NCI-H128 (cell line): ENCODE measurements at regions not wholly inside any gene's neighbourhood (a gene's known extent, or its start where the extent isn't known, plus 50 kb on each side); places are given as distances from the start of the nearest gene placed in this dataset.

ENCODE experiments used
- DNase-seq: peaks from one replicate; lab custom pipeline; 2025; ENCODE audit not compliant: unreplicated experiment; lab: John Stamatoyannopoulos, UW

DNA sequence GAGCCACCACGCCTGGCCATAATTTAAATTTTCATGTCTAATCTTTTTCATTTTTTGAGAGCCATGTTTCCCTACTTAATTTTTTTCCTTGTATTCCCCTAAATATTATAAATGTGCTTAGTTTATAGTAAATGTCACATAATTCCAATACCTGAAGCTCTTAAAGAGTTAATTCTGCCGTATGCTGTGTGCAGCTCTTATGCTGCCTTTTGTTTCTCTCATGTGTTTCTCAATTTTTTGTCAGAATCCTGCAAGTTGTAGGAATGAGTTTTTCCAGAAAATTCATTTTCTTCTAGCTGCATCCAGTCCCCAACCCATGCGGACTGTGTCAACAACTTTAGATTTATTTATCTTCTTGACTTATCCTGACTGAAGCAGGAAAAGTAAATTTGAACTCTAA lies 90.9 kb upstream of the ROBO2 start:
- no peak for DNase-seq

DNA sequence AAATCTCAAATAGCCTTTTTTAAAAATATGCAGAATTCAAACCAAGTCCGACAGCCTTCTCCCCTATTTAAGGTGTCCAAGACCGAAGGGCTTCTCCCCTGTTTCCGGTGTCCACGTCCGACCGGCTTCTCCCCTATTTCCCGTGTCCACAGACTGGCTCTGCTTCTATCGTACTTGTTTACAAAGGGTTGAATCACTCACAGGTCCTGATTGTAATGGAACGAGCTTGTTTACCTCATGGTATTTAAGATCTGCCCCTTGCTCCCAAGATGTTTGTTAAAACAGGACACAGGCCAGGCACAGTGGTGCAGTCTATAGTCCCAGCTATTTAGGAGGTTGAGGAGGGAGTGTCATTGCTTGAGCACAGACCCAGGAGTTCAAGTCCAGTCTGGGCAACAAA lies 90.4 kb upstream of the ROBO2 start:
- DNase-seq: no peak

DNA sequence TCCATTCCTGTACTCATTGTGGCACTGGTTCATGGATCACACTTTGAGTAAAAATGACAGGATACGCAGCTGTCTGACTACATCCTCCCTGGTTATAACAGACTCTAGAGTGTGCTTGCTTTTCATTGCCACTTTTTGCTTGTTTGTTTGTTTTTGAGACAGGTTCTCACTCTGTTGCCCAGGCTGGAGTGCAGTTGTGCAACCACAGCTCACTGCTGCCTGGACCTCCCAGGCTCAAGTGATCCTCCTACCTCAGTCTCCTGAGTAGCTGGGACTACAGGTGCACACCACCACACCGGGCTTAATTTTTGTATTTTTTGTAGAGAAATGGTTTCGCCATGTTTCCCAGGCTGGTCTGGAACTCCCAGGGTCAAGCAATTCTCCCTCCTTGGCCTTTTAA lies 89.3 kb upstream of the ROBO2 start:
- DNase-seq: no peak

DNA sequence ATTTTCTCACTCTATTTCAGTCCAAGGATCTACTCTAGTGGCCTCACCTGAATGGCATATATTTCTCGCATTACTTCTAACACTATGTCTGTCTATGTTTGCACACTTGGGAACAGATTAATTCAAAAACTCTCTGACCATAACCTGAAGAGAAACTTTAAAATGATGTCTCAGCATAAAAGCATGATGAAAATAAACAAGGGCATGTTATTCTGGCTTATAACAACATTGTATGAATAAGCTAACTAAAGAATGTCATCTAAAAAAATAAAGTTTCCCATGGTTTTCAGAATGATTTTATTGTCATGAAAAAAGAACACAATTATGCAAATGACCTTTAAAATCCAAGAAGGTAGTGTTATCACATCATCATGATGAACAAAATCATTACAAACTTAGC lies 85.5 kb upstream of the ROBO2 start:
- no peak for DNase-seq

DNA sequence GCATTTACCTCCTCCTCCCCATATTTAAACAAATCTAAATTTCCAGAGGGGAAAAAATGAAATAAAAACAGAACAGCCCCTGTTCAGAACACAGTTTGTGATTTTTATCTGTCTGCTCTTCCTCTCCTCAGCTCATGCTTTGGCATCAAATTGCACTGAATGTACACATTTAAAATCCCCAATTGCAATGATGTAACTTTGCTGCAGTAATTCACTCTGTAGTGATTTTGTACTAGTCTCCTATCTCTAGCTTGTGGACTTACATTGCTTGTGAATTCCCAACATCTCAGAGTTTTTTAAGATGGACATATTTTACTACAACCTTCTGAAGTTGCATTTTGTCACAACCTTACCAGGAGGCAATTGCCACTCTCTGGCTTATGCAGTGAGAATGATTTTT lies 81.6 kb upstream of the ROBO2 start:
- DNase-seq: no peak

DNA sequence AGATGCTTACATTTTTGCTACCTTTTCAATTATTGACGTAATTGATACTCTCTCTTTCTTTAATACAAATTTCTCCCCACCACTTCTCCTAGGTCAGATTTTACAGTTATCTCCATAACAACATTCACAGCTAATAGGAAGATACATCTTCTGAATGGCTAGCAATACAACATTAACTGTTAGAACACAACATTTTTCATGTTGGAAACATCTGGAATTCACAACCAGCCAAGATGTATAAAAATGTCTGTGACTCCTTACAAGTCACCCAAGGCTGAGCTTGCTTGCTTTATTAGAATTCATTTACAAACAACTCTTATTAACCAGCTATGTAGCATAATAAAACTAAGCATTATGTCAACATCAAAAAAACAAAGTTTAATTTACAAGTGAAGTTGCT lies 81.0 kb upstream of the ROBO2 start:
- DNase-seq: no peak

DNA sequence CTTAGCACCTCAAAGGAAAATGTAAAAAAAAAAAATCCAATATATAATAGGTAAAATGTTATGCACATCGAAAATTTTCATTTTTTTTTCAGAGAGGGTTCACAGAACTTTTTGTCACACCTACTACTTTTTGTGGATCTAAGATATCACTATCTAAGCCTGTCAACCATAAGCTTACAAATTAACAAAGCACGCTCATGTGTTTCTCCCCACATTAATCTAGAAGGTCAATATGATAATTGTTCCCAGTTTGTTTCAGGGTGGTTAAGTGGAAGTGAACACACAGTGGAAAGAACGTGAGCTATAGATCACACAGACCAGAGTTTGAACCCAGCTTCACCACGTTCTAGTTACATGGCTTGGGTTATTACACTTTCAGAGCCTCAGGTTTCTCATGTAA lies 78.6 kb upstream of the ROBO2 start:
- no peak for DNase-seq

DNA sequence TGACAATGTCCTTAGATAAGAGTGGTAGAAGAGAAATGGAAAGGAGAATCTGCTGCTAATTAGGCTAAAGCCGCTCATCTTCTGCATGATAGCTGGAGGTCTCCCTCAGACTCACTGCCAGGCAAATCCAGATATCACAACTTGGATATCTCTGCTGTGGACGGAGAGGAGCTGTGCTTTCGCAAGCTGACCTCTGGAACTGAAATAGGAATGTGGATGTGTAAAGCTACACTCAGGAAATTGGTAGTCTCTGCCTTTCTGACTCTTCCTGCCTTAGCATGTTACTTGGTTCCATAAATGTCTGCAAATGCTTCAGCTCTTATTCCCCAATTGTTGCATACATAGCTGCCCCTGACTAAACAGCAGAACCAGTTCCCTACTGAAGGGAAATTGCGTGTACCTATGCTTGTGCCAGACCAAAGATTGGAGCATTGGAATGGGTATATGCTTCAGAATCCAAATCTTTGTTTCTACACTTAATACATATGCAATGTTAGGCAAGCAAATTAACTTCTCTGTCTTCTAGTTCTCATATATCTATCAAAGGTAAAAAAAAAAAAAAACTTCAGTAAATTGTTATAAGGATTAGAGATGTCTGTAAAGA lies 74.7 kb upstream of the ROBO2 start:
- no peak for DNase-seq

DNA sequence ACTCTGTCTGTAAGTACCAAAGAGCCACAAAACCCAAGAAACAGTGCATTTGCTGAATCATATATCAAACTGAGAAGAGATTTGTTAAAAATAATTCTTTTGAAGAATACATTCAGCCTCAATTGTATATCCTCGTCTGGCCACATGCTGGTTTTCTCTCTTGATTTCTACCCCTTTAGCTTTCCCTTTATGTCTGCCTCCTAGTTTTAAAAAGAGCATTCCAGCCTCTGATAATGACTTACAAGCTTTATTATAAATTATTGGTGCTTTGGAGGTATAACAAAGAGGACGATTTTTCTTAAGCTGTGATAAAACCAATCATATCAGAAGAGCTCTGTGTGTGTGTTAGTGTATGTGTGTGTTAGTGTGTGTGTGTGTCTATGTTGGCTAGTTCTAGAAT lies 70.4 kb upstream of the ROBO2 start:
- no peak for DNase-seq

DNA sequence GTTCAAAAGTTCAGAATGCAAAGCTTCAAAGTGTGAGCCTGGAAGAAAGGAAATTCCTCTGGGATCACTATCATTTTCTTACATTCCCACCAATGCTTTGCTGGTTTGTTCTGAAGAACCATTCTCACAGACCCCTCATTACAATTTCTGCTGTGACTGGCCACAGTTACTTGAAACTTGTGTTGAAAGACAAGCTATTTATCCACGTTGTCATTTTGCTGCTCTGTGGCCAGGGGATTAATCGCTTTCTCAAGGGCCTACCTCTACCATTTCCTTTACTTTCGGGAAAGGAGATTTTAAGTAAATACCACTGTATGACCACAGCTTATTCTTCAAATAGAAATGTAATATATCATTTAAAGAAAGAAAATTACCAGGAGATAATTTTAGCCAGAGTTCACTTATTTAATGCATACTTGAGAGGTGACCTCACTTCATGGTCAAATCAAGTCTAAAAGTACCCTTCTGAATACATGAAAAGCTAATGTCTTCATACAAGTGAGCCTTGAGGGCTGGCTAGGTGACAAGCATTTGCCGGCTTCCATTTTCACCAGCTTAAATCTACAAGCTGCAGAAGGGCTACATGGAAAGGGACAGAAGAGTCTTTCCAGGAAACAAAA lies 69.8 kb upstream of the ROBO2 start:
- no peak for DNase-seq

DNA sequence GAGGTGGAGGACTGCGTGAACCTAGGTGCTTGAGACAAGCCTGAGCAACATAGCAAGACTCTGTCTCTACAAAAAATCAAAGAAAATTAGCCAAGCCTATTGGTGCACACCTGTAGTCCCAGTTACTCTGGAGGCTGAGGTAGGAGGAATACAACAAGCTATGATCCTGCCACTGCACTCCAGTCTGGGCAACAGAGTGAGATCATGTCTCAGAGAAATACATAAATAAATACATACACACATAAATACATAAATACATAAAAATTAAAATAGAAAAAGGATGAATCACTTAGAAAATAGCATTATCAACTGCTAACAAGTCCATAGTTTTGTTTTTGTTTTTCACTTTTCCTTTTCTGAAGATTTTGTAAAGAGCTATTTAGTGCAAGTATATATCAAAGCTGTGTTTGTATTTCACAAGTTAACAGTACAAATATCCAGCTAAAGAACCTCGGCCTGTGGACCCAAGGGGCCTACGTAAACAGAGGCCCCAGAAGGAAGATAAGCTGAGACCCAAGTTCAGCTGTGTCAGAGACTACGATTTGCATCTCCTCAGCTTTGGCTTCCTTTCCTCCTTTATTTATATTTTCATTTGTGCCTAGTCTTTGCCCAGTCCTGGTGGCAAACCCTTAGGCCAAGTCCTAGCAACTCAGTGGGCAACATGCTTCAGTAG lies 67.1 kb upstream of the ROBO2 start:
- DNase-seq: no peak

DNA sequence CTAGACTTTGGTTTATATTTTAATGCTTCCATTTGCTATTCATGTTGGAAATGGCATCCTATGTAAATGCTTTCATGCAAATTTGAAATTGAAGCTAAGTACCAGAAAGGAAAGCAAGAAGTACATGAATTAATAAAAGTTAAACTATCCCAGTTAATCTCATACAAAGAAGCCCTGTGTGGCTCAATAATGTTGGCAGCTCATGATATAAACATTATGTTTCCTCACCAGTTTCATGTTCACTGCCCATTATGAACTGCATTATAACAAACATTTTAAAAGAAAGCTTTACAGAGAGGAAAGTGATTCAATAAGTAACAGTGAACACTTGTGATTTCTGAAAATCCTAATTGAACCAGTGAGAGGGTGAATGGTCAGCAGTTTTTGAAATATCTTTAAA lies 62.9 kb upstream of the ROBO2 start:
- DNase-seq: no peak

DNA sequence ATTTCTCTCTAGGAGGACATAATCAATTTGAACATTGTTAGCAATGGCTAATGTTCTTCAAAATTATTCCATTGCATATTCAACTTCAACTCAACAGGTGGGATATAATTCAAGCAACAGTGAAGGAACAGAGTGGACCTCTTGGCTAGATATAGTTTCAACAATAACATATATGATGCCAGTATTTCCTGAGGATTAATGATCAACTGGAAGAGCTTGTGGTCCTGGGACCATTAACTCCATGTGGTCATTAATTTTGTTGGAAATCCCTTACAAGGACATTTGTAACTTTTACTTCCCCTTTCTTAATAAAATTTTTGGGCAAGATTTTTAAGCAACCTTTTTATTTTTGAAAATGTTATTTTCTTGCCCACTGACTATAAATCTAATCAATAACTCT lies 54.3 kb upstream of the ROBO2 start:
- DNase-seq: no peak

DNA sequence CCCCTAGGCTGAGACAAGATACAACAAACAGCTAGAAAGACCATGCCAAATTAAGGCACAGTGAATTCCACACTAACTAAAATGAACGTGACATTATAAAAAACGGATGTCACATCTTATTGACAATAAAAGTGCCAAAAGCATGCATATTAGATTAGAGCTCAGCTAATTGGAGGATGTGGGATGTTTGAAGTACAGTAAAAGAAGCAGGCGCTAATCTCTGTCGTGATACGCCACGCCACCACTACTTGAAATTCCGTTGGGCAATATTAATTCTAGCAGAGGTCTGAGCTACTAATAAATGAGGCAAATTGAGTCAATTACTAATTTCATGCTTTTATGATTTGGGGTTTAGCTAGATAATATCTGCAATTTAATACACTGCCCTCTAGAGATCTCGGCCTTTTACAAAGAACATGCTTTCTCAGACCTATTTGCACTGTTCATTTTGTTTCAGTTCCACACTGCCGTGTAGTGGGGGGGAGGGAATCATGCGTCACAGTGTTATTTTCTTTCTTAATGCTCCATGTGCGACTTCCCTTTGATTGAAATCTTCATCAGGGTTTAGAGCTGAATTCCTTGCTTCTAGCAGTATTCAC lies 52.9 kb upstream of the ROBO2 start:
- no peak for DNase-seq
